Iris pigment epithelial cell (primary cell): ENCODE measurements at regions not wholly inside any gene's neighbourhood (a gene's known extent, or its start where the extent isn't known, plus 50 kb on each side); places are given as distances from the start of the nearest gene placed in this dataset.

Experiments used
- DNase-seq: peaks from one replicate; pipeline ENCODE4 v3.0.0-alpha.2; 2011; ENCODE audit warnings: low read depth

DNA sequence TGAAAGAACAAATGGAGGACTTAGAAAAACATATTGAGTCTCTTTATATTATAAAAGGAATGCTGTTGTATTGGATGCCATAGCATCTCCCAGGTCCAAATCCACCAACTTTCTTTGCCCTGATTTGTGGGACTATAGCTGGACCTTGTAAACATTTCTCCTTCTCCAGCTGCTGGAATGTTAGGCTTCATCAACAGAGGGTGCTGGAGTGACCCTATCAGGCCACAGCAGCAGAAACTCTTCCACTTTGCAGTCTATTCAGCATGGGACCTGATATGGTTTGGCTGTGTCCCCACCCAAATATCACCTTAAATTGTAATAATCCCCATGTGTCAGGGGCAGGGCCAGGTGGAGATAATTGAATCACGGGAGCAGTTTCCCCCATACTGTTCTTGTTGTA is 138.4 kb upstream of the ARL4C start:
- no peak for DNase-seq

DNA sequence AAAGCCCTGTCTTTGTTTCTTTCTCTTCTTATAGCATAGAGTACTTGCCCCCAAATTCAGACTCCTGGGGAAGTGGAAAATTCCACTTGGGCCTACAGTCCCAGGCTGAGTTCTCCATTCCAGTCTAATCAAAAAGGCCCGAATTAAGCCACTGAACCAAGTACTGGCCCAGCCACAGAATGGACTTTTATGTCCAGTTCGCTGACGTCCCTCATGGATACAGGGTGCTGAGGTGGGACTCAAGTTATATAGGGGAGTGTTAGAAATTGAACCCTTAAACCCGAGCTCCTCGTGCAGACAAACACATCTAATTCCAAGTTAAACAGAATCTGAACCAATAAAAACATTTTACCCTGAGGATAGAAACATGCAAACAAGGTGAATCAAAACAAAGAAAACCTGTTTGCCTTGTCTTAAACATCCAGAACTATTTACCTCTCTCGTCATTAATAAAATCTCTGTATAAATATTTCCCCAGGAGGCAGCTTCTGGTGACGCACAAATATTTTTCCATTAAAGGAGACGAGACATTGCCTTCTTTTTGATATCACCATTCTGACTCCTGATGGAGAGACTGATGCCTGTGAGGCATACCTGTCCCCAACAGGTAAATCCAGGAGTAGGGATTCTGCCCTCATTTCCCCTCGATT is 136.8 kb upstream of the ARL4C start:
- DNase-seq = no peak

DNA sequence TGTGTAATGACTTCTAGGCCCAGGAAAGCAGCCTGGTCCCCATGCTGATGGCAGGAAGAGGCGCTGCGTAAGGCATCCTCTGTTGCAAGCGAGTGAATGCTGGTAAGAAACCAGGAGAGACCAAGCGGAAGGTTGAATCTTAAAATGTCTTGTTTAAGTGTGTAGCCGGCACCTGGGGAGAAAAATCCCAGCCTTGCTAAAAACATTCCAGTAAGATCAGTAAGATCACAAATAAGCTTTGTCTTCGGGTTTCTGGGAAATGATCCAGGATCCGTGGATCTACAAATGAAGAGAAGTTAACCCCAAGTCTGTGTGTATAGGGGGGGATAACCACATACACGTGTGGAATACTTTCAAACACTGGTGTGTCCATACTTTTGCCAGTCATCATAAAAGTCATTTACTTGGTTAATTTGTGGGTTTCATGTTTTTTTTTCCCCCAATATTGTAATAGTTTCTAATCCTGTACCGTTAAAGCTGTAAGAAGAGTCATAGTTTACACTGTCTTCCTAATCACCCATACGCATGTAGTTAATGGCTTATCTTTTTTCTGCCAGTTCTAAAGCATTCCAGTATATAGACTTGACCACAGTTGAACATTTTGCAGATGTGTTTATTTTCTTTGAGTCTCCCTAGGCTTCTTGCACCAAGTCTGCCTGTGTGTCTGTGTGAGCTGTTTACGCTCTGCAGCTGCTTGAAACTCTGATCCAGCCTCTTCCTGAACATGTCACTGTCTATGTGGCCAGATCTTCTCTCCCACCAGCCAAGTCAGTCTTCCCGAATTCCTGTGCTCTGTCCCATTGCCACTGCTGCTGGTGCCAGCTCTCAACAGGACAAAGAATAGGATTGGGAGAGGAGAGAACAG is 135.9 kb upstream of the ARL4C start:
- peak; percentile 97 for DNase-seq

DNA sequence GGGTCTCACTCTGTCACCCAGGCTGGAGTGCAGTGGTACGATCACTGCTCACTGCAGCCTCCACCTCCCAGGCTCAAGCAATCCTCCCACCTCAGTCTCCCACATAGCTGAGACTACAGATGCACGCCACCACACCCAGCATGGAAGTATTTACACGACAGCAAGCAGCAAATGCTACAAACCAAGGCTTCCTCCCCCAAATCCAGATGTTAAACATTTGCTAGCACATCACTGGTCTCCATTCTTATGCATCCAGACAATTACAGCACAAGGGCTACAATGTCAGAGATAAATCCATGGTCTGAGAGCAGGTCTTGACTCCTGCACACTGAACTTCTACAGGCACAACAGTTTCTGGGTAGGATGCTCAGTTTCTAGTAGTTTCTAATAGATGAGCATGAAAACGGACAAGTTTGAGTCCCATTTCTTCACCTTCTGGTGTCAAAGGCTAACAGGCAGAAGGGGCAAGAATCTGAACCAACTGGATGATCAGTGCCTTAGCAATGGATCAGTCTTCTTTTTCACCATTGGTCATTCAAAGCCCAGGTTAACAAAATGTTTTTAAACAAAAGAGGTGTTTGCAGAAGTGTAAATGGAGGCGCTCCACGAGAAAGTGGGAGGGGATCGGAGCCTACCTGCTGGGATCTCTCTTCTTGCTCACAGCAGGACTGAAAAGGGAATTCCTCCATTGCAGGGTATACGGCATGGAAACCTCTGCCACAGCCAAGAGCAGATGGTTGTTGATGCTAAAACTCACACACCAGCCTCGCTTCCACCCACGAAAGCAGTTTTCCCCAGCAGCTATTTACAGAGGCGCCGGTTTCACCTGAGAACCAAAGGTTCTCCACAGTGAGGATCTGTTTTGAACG is 135.0 kb upstream of the ARL4C start:
- no peak for DNase-seq

DNA sequence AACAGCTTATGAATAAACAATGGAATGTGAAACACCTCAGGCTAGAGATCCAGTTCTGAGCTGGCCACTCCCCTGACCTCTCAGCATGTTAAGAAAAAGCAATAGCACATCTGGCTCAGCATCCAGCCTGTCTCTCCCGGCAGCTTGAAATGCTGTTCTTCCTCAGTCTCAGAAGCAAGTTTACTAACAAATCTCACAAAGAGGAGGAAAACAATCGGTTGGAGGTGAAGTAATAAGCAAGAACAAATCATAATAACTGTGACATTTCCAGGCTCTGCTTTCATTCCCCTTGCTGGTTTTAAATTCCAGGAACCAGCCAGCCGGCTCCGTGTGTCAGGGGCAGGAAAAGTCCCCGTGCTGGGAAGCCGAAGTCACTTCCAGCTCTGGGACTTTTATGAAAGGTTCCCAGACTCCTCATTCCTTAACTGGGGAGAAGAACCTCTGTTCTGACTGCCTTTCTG is 133.9 kb upstream of the ARL4C start:
- DNase-seq = no peak

DNA sequence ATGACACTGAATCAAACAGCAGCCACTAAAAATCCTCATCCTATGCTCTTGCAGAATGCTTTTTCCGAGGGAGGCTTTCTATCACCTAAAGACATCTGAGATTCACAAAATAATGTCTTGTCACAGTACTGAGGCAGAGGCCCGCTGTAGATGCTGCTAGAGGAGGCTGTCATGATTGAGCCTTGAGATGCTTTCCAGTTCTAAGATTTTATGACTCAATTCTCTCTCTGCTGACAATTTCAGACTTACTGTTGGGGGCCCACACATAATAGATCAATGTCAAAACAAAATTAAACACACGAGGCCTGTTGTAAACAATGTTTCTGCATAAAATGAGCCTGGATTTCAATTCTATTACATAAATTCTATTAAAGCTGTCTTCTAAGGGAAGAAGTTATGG is 132.7 kb upstream of the ARL4C start:
- DNase-seq = no peak

DNA sequence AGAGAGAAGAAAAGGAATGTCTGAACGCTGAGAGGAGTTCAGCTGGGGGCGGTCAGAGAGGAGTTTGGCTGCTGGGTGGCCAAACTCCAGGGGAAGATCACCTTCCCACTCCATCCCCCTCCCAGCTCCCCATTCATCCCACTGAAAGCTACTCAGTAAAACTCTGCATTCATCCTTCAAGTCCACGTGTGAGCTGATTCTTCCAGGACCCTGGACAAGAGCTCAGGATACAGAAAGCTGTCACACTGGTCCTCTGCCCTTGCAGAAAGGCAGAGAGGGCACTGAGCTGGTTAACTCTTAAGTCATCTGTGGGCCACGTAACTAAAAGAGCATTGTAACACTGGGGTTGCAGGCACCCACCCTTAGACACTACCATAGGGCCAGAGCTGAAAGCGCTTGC is 132.1 kb upstream of the ARL4C start:
- DNase-seq = no peak

DNA sequence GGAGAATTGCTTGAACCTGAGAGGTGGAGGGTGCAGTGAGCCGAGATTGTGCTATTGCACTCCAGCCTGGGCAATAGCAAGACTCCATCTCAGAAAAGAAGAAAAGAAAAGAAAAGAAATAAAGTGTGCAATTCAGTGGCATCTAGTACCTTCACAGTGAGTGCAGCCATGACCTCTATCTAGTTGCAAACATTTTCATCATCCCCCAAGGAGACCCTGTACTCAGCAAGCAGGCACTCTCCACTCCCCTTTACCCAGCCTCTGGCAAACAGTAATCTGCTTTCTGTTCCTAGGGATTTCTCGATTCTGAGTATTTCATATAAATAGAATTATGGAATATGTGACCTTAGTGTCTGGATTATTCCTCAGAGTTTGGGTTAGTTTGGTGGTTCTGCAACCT is 130.4 kb upstream of the ARL4C start:
- no peak for DNase-seq

DNA sequence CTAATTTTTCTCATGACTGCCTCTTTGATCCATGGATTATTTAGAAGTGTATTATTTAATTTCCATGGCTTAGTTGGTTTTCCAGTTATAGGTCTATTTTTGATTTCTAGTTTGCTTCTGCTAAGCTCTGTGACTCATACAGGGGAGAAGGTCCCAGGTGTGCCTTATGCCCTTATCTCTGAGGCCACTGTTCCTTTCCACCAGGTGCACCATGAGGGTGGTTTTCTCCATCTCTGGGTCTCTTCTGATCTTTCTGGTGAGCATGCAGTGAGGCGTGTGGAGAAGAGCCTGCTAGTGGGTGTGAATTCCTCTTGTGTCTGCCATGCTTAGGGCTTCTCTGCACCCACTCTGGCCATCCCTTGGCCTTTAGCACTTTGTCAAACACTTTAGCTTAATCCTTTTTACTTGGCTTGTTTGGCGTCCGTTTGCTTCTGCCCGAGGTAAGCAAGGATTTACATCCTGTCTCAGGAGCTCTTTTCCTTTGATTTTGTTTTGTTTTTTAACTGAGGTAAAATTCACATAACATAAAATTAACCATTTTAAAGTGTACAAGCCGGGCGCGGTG is 129.8 kb upstream of the ARL4C start:
- DNase-seq = no peak

DNA sequence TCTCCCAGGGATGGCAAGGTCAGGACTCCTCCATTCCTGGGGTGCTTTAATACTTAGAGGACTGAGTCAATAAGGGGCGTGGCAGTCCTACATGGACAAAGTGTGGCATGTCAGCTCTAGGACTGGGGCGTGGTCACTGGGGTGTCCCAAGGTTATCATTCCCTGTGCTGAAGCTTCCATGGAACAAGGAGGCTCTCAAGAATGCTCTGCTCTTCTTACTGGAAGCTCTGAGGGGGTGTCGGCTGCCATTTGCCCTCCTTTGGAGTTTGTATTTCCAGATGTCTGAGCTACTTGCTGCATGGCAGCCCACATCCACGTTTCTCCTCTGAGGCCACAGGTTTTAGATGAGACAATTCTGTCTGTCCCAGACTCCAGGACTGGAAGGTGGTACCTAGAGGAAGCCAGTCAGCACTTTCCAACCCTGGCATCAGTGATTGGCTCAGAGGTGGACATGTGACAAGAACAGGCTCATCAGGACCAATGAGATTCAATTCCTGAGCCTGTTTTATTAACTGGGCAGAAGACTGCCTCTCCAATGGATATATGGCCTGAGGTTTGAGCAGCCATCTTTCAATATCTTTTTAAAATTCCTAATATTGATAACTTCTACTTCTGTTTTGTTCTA is 128.9 kb upstream of the ARL4C start:
- DNase-seq = no peak

DNA sequence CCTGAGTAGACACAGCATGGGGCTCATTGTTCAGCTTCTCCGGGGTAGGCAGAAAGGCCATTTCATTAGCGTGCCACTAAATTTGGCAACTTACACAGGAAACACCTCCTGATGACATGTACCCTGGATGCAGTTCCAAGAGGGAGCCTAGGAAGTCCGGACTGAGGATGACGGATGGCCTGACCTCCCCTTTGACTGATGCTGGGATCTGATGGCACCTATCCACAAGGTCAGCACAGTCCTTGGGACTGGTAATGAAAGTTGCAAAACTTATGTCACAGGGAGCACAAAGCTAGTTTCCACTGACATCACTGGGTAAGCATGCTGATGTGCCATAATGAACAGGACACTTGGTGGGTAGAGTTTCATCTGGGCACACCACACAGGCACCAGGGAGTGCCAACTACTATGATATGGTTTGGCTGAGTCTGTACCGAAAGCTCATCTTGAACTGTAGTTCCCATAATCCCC is 126.7 kb upstream of the ARL4C start:
- DNase-seq = no peak

DNA sequence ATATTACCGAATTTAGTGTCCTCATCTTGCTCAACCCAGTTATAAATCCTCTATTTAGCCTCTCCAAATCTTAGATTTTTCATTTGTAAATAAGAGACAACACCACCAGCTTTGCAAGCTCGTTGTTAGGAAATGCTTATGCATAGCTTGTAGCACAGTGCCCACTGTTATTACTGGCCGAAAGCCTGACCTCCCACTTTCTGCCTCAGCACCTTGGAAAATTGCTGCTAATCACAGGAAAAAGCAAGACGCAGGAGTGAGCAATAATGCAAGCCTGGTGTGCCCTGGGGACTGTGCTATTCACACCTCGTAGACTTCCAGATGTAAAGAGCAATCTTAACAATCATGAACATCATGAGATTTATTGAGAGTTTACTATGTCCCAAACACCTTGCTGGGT is 124.2 kb upstream of the ARL4C start:
- DNase-seq = no peak

DNA sequence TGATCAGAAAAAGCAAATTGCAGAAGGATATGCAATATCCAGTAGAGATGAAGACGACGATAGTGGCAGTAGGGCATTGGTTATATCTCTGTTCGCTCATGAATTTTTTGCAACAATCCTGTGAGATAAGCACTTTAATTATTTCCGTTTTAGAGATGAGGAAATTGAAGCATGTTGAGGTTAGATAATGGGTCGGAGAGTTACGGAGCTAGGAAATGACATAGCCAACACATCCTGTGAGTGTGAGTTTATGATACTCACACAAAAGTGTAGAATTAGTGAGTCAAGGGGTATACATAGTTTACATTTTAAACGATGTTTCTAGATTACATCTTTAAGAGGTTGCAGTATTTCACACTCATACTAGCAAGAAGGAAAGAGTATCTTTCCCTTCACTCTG is 123.1 kb upstream of the ARL4C start:
- DNase-seq = no peak

DNA sequence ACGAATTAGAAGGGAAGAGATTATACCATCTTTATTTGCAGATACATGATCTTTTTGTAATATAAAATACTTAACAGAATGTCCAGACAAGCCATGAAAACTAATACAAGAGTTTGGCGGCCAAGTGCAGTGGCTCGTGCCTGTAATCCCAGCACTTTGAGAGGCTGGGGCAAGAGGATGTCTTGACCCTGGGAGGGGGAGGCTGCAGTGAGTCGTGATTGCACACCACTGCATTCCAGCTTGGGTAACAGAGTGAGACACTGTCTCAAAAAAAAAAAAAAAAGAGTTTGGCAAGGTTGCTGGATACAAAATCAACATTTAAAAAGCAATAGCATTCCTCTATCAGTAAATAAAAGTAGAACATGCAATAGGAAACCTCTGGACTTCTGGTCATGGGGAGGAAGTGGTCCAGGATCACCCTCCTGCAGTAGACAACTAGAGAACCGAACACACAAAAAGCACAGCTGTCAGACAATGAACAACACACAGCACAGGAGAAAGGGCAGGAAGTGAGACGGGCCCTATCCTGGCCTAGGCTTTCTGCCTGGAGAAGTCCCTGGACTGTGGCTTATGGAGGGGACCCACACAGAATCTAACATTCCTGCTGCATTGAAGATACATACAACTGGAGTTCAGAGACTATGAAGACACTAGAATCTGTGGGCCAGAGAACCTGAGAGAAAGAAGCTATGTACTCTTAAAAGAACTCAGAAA is 118.9 kb upstream of the ARL4C start:
- DNase-seq = no peak

DNA sequence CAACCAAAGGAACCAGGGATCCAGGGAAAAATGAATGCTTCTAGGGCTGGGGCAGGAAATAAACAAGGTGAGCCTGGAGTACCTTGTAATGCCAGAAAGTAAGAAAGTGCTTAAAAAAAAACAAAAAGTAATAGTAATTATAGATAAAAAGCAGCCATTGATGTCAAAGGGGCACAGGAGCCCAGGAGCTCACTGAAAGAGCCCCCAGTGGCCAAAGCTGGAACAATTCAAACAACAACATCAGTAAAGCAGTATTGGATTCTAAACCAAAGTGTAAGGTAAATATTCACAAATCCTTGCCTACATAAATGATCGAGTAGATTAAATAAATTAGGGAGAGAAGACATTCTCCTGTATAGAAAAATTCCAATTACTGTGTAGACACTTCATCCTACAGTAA is 114.3 kb upstream of the ARL4C start:
- no peak for DNase-seq

DNA sequence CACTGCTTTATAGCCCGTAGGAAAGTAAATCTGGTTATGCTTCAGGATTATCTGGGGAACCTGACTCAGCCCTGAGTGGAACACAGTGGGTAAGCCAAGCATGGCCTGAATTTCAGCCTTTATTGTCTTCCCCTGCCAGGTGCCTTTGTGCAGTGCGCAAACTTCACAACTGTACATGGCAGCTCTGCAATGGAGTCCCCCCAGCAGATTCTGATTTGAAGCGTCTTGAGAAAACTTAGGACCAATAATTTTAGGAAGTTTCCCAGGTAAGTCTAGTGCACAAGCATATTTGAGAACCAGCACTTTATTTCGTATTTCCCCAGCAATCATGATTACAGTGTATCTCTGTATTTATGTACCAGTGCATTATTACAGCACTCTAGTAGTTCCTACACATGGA is 112.1 kb upstream of the ARL4C start:
- DNase-seq = no peak

DNA sequence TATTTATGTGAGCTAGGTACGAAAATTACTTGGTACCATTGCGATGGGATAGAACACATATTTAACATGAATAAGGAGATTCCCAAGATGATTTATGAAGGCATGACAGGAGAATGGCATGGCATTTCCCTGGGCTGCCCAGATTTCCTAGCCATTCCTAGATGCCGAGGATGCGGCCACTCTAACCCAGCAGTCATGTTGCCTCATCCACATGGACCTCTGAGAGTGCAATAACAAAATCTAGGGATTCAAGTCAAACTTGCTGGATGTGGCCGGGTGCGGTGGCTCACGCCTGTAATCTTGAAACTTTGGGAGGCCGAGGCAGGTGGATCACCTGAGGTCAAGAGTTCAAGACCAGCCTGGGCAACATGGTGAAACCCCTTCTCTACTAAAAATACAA is 110.8 kb upstream of the ARL4C start:
- no peak for DNase-seq

DNA sequence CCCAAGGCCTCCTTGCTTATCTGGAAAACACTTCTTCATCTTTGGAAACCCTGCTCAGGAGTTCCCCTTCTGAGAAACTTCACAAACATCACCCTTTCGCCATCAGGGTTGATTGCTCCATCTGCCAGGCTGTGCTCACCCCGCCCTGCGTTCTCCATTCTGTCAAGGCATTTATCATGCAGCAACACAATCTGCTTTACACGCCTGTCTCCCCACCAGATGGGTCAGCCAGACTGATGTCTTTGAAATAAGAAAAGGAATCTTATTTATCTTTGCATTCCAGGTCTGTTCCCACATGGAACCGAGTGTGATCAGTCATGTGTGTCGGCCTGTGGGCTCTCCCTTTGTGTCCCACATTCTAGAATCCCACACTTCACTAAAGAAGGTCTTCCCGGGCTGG is 110.0 kb upstream of the ARL4C start:
- DNase-seq = no peak

DNA sequence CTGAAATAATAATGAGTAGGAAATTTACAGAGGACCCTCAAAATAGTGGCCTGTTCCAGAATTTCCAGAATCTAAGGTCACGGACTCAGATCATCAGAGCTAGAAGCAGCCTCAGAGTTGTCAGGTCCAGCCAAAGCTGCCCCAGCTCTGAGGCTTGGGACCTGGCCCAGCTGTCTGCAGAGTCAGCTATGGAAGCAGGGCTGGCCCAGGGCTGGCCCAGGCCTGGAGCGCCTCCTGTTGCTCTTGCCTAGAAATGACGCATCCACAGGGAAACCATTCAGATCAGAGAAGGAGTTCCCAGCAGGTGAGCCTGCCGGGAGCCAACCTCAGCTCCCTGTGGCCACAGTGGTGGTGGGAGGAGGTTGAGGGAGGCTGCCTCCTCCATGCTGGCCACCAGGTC is 106.7 kb upstream of the ARL4C start:
- DNase-seq = no peak

DNA sequence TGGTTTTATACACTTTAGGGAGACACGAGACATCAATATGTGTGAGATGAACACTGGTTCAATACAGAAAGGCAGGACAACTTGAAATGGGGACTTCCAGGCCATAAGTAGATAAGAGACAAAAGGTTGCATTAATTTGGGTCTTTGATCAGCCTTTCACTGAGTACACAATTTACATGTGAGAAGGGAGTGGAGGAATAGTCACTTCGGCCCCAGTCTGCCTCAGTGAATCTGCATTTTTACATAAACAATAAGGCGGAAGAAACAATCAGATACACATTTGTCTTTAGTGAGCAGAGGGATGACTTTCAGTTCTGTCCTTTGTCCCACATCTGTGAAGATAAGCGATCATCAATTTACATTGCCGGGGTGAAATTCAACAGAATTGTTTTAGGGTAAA is 104.3 kb upstream of the ARL4C start:
- DNase-seq = no peak

DNA sequence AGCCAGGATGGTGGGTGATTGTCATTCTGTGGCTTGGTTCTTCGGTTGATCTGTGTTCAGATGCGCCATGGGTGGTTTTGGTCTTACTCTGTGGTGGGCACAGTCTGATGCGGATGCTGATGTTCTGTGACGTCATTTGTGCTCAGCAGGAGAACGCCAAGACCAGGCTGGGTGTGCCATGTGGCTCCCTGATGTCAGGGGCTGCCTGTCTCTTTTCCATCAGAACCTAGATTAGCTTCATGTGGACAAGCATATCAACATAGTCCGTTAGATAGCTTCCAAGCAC is 100.6 kb upstream of the ARL4C start:
- no peak for DNase-seq
